ENCODE measurements at regions not wholly inside any gene's neighbourhood (a gene's known extent, or its start where the extent isn't known, plus 50 kb on each side); places are given as distances from the start of the nearest gene placed in this dataset.

DNA sequence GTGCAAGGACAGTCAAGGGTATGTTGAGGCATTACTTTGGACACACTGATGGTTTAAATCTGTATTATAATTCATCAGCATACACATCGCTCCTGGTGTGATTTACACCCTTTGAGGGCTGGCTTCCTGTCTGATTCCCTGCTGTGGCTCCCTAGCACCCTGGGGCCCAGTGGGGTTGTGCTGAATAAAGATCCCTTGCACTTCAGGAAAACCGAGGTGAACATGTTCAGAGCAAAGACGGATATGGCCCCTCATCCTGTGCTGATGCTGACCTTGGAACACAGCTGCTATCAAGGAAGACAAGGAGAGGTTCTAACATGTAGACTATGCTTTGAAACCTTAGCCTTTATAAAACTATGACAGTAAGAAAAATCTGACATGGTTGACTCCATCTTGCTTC is 84.6 kb upstream of the UNC5B start:
- TF ChIP-seq POLR2AphosphoS5 (IDR thresholded peaks at IDR 0.05; ENCODE audit: low read depth, low read length) = no peak
- no peak for TF ChIP-seq TAF1 (IDR thresholded peaks at IDR 0.05; ENCODE audit: borderline replicate concordance, insufficient read depth, low read length)
- TF ChIP-seq, protein P1, sequence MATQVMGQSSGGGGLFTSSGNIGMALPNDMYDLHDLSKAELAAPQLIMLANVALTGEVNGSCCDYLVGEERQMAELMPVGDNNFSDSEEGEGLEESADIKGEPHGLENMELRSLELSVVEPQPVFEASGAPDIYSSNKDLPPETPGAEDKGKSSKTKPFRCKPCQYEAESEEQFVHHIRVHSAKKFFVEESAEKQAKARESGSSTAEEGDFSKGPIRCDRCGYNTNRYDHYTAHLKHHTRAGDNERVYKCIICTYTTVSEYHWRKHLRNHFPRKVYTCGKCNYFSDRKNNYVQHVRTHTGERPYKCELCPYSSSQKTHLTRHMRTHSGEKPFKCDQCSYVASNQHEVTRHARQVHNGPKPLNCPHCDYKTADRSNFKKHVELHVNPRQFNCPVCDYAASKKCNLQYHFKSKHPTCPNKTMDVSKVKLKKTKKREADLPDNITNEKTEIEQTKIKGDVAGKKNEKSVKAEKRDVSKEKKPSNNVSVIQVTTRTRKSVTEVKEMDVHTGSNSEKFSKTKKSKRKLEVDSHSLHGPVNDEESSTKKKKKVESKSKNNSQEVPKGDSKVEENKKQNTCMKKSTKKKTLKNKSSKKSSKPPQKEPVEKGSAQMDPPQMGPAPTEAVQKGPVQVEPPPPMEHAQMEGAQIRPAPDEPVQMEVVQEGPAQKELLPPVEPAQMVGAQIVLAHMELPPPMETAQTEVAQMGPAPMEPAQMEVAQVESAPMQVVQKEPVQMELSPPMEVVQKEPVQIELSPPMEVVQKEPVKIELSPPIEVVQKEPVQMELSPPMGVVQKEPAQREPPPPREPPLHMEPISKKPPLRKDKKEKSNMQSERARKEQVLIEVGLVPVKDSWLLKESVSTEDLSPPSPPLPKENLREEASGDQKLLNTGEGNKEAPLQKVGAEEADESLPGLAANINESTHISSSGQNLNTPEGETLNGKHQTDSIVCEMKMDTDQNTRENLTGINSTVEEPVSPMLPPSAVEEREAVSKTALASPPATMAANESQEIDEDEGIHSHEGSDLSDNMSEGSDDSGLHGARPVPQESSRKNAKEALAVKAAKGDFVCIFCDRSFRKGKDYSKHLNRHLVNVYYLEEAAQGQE (IDR thresholded peaks at IDR 0.05; ENCODE audit: insufficient read depth in 1 of 2, low read depth in 2 of 2, low read length in 2 of 2) = no peak

Data from PFSK-1 (cell line).